HepG2 (cell line): ENCODE measurements at regions not wholly inside any gene's neighbourhood (a gene's known extent, or its start where the extent isn't known, plus 50 kb on each side); places are given as distances from the start of the nearest gene placed in this dataset.

Experiments
- MTA1 ChIP-seq: sonication (generic); formaldehyde crosslinking; IDR thresholded peaks from 2 replicates; pipeline ENCODE4 v1.4.0; 2020; ENCODE audit warnings: missing genetic modification reagents, mild to moderate bottlenecking, borderline replicate concordance
- PPARG ChIP-seq: conservative IDR thresholded peaks from 2 replicates; pipeline ENCODE4 v1.6.1; 2016; ENCODE audit warnings: missing biosample characterization, missing genetic modification reagents
- TBP ChIP-seq: sonication (generic); formaldehyde crosslinking; IDR thresholded peaks from 2 replicates; pipeline ENCODE4 v1.5.0; 2020; ENCODE audit warnings: missing genetic modification reagents
- THAP11 ChIP-seq: IDR thresholded peaks from 2 replicates; pipeline ENCODE4 v1.6.1; 2016; ENCODE audit warnings: missing biosample characterization, missing genetic modification reagents
- ZNF33A ChIP-seq: sonication (generic); formaldehyde crosslinking; IDR thresholded peaks from 2 replicates; pipeline ENCODE4 v1.5.1; 2020; ENCODE audit warnings: missing genetic modification reagents, mild to moderate bottlenecking, moderate library complexity, borderline replicate concordance
- ZNF775 ChIP-seq: sonication (generic); formaldehyde crosslinking; IDR thresholded peaks from 2 replicates; pipeline ENCODE4 v1.4.0; 2020; ENCODE audit warnings: missing genetic modification reagents, mild to moderate bottlenecking, moderate library complexity, borderline replicate concordance
- TF ChIP-seq, protein P1 (sequence below): sonication (generic); formaldehyde crosslinking; IDR thresholded peaks from 2 replicates; pipeline ENCODE4 v1.4.0; 2020; ENCODE audit warnings: missing genetic modification reagents
- TF ChIP-seq, protein P2 (sequence below): sonication (generic); IDR thresholded peaks from 2 replicates; pipeline ENCODE4 v1.6.1; 2016; ENCODE audit warnings: low read depth, borderline replicate concordance
- TF ChIP-seq, protein P3 (sequence below): sonication (generic); formaldehyde crosslinking; IDR thresholded peaks from 2 replicates; pipeline ENCODE4 v1.5.0; 2020; ENCODE audit warnings: mild to moderate bottlenecking, missing genetic modification reagents

DNA sequence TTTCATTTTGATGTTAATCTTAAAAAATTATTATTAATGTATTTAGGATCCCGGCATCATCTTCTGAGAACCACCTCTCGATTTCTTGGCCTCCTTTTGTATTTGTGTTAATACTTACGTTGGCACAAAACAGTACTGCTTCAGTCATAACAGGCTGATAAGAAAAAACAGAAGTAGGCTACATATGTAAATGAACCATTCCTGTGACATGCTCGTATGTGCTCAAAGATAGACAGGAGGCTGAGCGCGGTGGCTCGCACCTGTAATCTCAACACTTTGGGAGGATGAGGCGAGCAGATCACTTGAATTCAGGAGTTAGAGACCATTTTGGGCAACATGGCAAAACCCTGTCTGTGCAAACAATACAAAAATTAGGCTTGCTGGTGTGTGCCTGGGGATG, 109.4 kb upstream of the H2AZ1 start (continued):
- TF ChIP-seq ZNF33A (CRISPR knock-in tag): no peak
- TF ChIP-seq THAP11 (CRISPR knock-in tag): no peak
- no peak for TF ChIP-seq PPARG
- TF ChIP-seq, protein P1, sequence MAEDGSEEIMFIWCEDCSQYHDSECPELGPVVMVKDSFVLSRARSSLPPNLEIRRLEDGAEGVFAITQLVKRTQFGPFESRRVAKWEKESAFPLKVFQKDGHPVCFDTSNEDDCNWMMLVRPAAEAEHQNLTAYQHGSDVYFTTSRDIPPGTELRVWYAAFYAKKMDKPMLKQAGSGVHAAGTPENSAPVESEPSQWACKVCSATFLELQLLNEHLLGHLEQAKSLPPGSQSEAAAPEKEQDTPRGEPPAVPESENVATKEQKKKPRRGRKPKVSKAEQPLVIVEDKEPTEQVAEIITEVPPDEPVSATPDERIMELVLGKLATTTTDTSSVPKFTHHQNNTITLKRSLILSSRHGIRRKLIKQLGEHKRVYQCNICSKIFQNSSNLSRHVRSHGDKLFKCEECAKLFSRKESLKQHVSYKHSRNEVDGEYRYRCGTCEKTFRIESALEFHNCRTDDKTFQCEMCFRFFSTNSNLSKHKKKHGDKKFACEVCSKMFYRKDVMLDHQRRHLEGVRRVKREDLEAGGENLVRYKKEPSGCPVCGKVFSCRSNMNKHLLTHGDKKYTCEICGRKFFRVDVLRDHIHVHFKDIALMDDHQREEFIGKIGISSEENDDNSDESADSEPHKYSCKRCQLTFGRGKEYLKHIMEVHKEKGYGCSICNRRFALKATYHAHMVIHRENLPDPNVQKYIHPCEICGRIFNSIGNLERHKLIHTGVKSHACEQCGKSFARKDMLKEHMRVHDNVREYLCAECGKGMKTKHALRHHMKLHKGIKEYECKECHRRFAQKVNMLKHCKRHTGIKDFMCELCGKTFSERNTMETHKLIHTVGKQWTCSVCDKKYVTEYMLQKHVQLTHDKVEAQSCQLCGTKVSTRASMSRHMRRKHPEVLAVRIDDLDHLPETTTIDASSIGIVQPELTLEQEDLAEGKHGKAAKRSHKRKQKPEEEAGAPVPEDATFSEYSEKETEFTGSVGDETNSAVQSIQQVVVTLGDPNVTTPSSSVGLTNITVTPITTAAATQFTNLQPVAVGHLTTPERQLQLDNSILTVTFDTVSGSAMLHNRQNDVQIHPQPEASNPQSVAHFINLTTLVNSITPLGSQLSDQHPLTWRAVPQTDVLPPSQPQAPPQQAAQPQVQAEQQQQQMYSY (CRISPR knock-in tag): no peak
- no peak for TF ChIP-seq ZNF775
- TF ChIP-seq, protein P2, sequence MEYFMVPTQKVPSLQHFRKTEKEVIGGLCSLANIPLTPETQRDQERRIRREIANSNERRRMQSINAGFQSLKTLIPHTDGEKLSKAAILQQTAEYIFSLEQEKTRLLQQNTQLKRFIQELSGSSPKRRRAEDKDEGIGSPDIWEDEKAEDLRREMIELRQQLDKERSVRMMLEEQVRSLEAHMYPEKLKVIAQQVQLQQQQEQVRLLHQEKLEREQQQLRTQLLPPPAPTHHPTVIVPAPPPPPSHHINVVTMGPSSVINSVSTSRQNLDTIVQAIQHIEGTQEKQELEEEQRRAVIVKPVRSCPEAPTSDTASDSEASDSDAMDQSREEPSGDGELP: no peak
- TF ChIP-seq TBP (CRISPR knock-in tag): no peak
- TF ChIP-seq MTA1 (CRISPR knock-in tag): no peak
- TF ChIP-seq, protein P3, sequence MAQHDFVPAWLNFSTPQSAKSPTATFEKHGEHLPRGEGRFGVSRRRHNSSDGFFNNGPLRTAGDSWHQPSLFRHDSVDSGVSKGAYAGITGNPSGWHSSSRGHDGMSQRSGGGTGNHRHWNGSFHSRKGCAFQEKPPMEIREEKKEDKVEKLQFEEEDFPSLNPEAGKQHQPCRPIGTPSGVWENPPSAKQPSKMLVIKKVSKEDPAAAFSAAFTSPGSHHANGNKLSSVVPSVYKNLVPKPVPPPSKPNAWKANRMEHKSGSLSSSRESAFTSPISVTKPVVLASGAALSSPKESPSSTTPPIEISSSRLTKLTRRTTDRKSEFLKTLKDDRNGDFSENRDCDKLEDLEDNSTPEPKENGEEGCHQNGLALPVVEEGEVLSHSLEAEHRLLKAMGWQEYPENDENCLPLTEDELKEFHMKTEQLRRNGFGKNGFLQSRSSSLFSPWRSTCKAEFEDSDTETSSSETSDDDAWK (CRISPR knock-in tag): no peak
